GM19395 (cell line): ENCODE measurements at regions not wholly inside any gene's neighbourhood (a gene's known extent, or its start where the extent isn't known, plus 50 kb on each side); places are given as distances from the start of the nearest gene placed in this dataset.
"Not testable (repeated sequence)": the region's sequence is repeated elsewhere in the genome, so short reads cannot be mapped to it uniquely, and the experiment has no call there.

Experiments
- ATAC-seq: cut with Tn5 transposase; IDR thresholded peaks from one replicate; pipeline ENCODE4 v1.9.1; 2021; ENCODE audit warnings: mild to moderate bottlenecking, moderate library complexity; ENCODE audit not compliant: unreplicated experiment

DNA sequence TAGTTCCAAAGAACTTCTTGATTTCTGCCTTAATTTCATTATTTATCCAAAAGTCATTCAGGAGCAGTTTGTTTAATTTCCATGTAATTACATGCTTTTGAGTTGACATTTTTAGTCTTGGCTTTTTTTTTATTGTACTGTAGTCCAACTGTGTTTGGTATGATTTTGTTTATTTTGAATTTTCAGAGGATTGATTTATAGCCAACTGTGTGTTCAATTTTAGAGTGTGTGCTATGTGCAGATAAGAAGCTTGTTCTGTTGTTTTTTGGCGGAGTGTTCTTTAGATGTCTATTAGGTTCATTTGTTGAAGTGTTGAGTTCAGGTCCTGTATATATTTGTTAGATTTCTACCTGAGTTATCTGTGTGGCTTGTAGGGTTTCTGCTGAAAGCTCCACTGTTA is 533.6 kb downstream of the TRAM1L1 start:
- no peak for ATAC-seq

DNA sequence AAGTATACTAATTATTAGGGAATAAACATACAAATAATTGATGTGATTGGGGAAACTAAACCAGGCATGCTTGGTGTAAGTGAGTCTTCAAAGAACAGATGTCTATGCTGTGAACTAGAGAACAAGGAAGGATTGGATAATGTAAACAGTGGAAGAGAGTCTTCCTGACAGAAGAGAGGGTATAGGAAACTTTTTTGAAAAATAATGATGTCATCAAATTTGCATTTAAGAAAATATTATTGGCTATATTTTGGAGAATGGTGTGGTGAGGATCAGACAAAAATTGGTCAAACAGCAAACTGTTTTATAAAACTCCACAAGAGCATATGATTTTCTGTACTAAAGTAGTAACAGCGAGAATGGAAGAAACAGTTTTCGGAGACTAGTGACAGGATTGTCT is 537.7 kb downstream of the TRAM1L1 start:
- no peak for ATAC-seq

DNA sequence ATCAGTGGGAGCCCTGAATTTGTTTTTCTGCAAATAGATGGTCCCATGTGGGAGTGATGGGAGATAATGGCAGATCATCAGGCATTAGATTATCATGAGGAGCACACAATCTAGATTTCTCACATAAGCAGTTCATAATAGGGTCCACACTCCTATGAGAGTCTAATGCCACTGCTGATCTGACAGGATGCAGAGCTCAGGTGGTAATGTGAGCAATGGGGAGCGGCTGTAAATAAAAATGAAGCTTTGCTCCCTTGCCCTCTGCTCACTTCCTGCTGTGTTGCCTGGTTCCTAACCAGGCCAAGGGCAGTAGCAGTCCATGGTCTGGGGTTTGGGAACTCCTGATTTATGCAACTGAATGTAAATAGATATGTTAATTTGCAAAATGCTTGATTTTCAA is 538.6 kb downstream of the TRAM1L1 start:
- ATAC-seq: no peak

DNA sequence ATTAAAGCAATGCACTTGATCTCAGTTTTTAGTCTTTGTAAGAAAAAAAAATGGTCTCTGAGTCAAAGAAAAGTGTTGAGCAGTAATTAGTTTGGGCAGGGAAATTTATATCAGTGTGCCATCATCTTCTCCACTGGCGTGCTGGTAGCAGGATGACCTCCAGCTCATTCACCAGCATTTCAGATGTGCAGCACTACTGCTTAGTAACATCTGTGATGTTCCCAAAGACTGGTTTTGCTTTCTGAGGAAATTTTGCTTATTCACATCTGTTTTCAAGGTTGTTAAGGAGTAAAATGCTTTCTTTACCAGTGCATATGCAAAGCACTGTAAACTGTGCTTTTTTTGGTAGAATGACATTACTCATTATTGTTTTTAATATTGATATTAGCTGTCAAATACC is 540.4 kb downstream of the TRAM1L1 start:
- no peak for ATAC-seq

DNA sequence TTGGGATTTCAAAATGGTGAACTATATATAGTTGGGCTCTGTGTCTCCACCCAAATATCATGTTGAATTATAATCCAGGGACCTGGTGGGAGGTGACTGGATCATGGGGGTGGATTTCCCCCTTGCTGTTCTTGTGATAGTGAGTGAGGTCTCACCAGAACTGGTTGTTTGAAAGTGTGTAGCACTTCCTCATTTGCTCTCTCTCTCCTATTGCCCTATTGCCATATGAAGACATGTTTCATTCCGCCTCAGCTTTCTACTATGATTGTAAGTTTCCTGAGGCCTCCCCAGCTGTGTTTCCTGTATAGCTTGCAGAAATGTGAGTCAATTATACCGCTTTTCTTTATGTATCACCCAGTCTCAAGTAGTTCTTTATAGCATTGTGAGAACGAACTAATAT is 545.6 kb downstream of the TRAM1L1 start:
- no peak for ATAC-seq

DNA sequence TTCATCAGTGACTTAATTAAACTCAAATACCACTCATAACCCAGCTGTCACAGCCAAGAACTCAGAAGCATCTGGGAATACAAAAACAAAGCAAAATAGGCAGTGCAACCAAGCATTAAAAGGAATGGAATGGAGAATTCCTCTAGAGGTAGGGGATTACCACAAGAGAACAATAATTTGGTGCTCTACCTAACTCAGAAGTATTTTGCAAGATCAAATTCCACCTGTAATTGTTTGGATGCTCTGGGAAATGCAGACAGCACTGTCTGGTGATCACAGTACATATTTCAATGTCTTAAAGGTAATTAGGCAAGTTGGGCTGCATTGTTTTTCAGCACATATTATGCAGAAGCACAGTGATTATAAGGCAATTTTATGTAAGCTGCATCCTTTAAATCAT is 547.5 kb downstream of the TRAM1L1 start:
- ATAC-seq: no peak

DNA sequence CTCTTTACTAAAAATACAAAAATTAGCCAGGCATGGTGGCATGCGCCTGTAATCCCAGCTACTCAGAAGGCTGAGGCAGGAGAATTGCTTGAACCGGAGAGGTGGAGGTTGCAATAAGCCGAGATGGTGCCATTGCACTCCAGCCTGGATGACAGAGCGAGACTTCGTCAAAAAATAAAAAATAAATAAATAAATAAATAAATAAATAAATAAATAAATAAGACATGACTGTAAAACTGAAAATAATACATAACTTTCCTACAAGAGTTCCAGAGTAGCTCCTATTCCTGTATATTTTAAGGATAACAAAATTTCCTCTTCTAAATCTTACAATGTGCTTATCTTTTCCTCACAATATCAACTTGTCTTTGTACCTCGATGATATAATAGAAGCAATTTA is 549.4 kb downstream of the TRAM1L1 start:
- ATAC-seq: not testable (repeated sequence)

DNA sequence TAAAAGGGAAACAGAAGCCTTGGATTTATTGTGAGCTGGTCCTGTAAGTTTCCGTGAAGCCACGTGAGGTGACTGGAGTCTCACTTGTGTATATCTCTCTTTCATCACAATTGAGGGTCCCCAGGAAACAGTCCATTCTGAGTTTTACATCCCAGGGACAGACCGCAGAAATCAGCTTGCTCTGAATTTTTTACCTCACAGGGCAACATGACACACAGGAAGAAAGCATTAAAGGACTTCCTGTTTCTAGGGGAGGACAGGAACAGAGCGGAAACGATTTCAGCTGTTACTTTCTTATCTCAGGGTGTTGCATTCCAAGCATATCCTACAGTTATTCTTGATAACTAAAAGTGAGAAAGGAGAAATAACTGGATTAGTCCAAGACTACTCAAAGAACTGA is 553.5 kb downstream of the TRAM1L1 start:
- ATAC-seq: no peak

DNA sequence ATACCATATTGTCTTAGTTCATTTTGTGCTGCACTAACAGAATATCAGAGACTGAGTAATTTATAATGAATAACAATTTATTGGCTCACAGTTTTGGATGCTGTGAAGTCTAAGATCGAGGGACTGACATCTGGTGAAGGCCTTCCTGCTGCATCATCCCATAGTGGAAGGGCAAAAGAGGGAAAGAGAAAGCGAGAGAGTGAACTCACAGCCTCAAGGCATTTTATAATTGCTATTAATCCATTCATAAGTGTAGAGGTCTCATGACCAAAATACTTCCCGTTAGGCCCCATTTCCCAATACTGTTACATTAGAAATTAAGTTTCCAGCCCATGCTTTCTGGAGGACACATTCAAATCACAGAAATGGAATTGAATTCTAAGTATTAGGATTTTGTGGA is 554.4 kb downstream of the TRAM1L1 start:
- no peak for ATAC-seq

GRCh38 chr4:116530048-116530447 is 555.3 kb downstream of the TRAM1L1 start:
- no peak for ATAC-seq

GRCh38 chr4:116529129-116529528 is 556.2 kb downstream of the TRAM1L1 start:
- no peak for ATAC-seq

DNA sequence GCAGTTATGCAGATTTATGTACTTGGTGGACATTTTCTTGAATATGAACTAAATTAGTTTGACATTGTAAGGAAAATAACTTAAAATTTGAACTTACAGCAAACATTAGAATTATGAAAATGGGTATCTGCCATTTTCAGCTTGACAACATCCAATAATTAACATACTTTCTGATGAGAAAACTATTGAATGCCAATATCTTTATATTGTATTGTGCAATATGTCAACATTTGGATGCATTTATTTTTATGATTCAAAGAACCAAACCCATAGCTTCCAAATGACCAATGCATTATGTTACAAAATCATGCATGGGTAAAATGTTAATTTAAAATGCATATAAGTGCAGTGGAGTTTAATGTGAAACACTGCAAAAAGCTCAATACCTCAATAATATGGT is 562.5 kb downstream of the TRAM1L1 start:
- ATAC-seq: no peak

- no peak for ATAC-seq
These were observed 564.5 kb downstream of the TRAM1L1 start for GRCh38 chr4:116520886-116521285.

DNA sequence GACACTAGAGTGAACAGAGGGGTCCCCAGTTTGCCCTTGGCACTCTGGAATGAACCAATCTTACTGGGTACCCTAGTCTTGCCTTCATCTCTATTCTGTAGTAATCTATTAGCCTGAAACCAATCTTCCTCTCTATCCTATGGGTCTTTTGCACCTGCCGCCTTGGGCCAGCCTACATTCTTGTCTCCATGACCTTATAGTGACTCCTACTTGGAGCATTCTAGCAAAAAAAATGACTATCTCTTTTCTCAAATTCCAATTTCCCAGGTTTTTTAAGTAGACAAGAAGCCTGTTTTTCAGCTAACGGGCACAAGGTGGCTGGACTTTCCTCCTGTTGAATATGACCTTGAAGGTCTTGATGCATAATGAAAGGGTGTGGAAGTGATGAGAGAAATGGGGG is 568.7 kb downstream of the TRAM1L1 start:
- ATAC-seq: no peak

DNA sequence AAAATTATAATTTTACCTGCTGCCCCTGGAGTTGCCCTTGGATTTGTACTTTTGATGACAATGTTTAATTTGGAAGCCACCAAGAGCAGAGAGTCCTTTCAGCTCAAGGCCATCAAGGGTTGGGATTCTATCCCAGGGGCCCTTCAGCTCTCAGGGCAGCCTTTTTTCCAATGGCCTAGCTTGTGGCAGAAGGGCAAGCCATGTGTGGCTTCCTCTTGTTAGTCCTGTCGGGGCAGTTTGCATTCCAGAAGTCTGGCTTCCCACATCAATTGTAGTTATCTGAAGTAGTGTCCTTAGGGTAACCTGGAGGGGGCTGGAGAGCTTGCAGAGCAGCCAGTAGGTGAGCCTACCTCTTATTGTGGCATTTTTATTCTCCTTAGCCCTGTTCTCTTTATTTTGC is 569.4 kb downstream of the TRAM1L1 start:
- no peak for ATAC-seq

DNA sequence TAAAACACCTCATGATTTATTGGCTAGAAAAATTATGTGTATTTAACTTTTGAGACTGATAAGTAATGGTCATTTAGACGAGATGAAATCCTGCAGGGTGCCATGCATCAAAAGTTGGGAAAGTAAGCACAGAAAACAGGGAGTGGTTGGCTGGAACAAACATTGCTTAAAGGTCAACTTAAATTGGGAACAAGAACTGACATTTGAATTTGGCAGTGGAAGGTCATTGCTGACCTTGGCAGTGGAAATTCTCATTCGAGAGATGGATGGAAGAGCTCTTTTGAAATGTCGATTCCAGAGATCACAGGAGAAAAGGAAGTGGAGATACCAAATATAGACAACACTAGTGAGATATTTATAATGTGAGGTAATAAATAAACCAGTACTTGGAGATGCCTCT is 572.8 kb downstream of the TRAM1L1 start:
- ATAC-seq: no peak

- ATAC-seq: no peak
These were observed 583.4 kb downstream of the TRAM1L1 start for GRCh38 chr4:116501954-116502353.

- ATAC-seq: no peak
These were observed 585.2 kb downstream of the TRAM1L1 start for GRCh38 chr4:116500225-116500624.

DNA sequence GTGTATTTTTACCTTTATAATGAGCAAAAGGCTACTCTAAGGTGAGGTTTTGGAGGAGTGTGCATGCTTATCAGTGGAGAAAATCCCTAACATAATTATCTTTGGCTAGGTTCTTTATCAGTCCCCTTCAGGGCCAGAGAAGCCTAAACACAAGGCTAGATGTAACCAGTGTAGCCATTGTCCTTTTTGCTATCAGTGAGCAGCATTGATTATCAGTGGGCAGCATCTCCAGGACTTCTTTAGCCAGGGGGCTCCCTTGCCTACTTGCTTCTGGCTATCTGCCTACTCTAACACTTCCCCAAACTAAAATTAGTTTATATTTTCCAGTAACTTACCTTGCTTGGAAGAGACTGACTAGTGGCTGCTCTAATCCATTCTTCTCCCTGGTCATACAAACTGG is 595.6 kb downstream of the TRAM1L1 start:
- ATAC-seq: no peak

DNA sequence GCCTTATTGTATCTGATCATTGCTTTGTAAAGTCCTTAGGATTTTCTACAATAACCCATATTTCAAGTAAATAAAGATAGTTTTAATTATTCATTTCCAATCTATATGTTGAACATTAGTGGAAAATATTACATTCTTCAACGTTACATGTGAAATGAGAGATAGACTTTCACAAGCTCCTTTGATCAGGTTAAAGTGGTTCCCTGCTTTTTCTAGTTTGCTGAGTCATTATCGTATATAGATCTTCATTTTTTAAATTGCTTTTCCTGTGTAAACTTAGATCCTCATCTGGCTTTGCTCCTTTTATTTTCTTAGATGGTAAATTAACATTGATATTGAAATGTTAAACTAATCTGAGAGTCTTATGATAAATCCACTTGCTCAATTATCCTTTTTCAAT is 599.0 kb downstream of the TRAM1L1 start:
- no peak for ATAC-seq

DNA sequence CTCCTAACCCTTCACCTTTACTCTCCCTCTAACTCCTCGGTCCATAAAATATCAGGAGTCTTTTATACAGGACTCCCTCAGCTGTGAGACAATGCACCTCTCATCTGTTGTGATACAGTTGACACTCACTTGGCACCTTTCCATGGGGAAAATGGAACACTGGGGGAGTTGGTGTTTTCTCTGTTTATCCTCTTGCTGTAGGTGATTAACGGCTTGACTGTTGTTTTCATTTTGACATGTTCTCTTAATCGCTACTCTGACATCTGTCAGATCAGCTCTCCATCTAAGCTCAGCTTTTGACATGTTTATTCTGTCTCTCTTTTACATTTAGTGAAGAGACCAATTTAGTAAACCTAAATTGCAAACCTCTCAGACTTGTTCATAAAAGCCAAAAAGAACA is 604.8 kb downstream of the TRAM1L1 start:
- ATAC-seq: no peak

DNA sequence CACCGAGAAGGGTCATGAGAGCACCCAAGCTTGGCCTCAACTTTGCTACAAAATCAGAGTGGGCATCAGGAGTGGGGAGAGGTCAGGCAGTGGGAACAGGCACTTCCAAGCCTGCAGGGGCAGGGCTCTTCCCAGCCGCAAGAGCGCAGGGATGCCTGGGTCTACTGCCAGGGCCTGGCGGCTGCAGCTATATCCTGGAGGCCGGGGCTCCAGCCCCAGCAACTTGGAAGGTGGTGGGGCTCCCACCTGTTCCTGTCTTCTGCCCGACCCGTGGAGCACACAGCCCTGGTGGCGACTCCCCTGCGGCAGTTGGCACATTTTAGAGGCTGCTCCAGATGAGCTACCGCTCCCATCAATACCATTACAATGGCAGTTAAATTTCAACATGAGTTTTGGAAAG is 607.0 kb downstream of the TRAM1L1 start:
- no peak for ATAC-seq

GRCh38 chr4:116469582-116469981 is 615.8 kb downstream of the TRAM1L1 start:
- no peak for ATAC-seq

GRCh38 chr4:116453127-116453526 is 632.2 kb downstream of the TRAM1L1 start:
- no peak for ATAC-seq
